GM18873 (cell line): ENCODE measurements at regions not wholly inside any gene's neighbourhood (a gene's known extent, or its start where the extent isn't known, plus 50 kb on each side); places are given as distances from the start of the nearest gene placed in this dataset.
"Not testable (repeated sequence)": the region's sequence is repeated elsewhere in the genome, so short reads cannot be mapped to it uniquely, and the experiment has no call there.

Experiments
- ATAC-seq: cut with Tn5 transposase; IDR thresholded peaks from one replicate; pipeline ENCODE4 v1.9.1; 2021; ENCODE audit warnings: mild to moderate bottlenecking, moderate library complexity, moderate number of reproducible peaks; ENCODE audit not compliant: unreplicated experiment, low FRiP score

- no peak for ATAC-seq
Measured at GRCh38 chr4:10281996-10282395, 165.4 kb upstream of the WDR1 start.

GRCh38 chr4:10279261-10279660 is 162.7 kb upstream of the WDR1 start:
- no peak for ATAC-seq

- no peak for ATAC-seq
Measured at GRCh38 chr4:10278071-10278470, 161.5 kb upstream of the WDR1 start.

- ATAC-seq: no peak
Measured at GRCh38 chr4:10276152-10276551, 159.6 kb upstream of the WDR1 start.

GRCh38 chr4:10275696-10276095 is 159.1 kb upstream of the WDR1 start:
- no peak for ATAC-seq

- ATAC-seq: no peak
Measured at GRCh38 chr4:10273030-10273429, 156.4 kb upstream of the WDR1 start.

GRCh38 chr4:10272511-10272910 is 155.9 kb upstream of the WDR1 start:
- no peak for ATAC-seq

- no peak for ATAC-seq
Measured at GRCh38 chr4:10267066-10267465, 150.5 kb upstream of the WDR1 start.

- ATAC-seq: no peak
Measured at GRCh38 chr4:10260777-10261176, 144.2 kb upstream of the WDR1 start.

GRCh38 chr4:10259976-10260375 is 143.4 kb upstream of the WDR1 start:
- no peak for ATAC-seq

- ATAC-seq: no peak
Measured at GRCh38 chr4:10256203-10256602, 139.6 kb upstream of the WDR1 start.

- ATAC-seq: no peak
Measured at GRCh38 chr4:10253765-10254164, 137.2 kb upstream of the WDR1 start.

GRCh38 chr4:10245751-10246150 is 129.2 kb upstream of the WDR1 start:
- ATAC-seq: no peak

- no peak for ATAC-seq
Measured at GRCh38 chr4:10243856-10244255, 127.3 kb upstream of the WDR1 start.

- no peak for ATAC-seq
Measured at GRCh38 chr4:10240691-10241090, 124.1 kb upstream of the WDR1 start.

- no peak for ATAC-seq
Measured at GRCh38 chr4:10239982-10240654, 123.5 kb upstream of the WDR1 start.

- no peak for ATAC-seq
Measured at GRCh38 chr4:10237131-10237530, 120.5 kb upstream of the WDR1 start.

GRCh38 chr4:10232114-10232513 is 115.5 kb upstream of the WDR1 start:
- ATAC-seq: no peak

GRCh38 chr4:10226756-10227155 is 110.2 kb upstream of the WDR1 start:
- no peak for ATAC-seq

GRCh38 chr4:10225096-10225495 is 108.5 kb upstream of the WDR1 start:
- ATAC-seq: no peak

GRCh38 chr4:10223782-10224181 is 107.2 kb upstream of the WDR1 start:
- no peak for ATAC-seq

GRCh38 chr4:10213481-10213880 is 96.9 kb upstream of the WDR1 start:
- ATAC-seq: not testable (repeated sequence)

- no peak for ATAC-seq
Measured at GRCh38 chr4:10212901-10213300, 96.3 kb upstream of the WDR1 start.
